GM21390 (cell line): ENCODE measurements at regions not wholly inside any gene's neighbourhood (a gene's known extent, or its start where the extent isn't known, plus 50 kb on each side); places are given as distances from the start of the nearest gene placed in this dataset.
"Not testable (repeated sequence)": the region's sequence is repeated elsewhere in the genome, so short reads cannot be mapped to it uniquely, and the experiment has no call there.

Experiments used
- ATAC-seq: cut with Tn5 transposase; IDR thresholded peaks from one replicate; pipeline ENCODE4 v1.9.1; 2021; ENCODE audit not compliant: unreplicated experiment

GRCh38 chr1:70667494-70668170 lies 256.6 kb downstream of the CTH start:
- no peak for ATAC-seq

GRCh38 chr1:70671006-70671405 lies 259.9 kb downstream of the CTH start:
- no peak for ATAC-seq

- no peak for ATAC-seq
Observed at GRCh38 chr1:70672442-70672888, 261.4 kb downstream of the CTH start.

DNA sequence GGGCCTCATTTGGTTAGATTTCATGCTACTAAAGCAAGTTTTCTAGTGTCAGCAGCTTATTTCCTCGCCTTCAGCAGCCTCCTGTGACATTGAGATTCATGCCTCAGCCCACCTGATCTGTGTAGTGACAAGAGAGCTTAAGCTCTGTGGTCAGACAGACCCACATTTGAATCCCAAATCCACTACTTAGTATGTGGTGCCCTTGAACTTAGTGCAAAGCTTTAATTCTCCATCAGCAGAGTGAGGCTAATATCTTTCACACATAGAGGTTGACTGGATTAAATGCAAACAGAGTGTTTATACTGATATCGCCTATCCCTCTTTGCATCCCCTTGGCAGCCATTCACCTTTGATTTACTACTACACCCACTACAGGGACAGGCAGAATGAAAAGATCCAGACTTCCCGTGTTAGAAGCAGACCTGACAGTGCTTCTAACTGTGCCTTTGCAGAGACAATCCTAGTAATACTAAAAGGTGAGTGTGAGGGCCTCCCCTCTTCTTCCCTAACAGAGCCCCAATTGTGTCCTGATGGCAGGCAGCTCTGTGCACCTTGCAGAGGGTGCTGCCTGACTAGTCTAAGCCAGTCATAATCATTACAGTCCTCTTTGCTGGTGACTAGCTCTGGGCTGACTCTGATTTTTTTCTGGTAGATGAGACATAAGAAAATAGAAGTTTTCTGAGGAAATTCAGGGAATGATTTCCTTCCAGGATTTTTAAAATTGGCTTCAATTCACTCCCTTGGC lies 264.0 kb downstream of the CTH start:
- ATAC-seq, result no peak

GRCh38 chr1:70675737-70676156 lies 264.7 kb downstream of the CTH start:
- peak; percentile 70 for ATAC-seq

DNA sequence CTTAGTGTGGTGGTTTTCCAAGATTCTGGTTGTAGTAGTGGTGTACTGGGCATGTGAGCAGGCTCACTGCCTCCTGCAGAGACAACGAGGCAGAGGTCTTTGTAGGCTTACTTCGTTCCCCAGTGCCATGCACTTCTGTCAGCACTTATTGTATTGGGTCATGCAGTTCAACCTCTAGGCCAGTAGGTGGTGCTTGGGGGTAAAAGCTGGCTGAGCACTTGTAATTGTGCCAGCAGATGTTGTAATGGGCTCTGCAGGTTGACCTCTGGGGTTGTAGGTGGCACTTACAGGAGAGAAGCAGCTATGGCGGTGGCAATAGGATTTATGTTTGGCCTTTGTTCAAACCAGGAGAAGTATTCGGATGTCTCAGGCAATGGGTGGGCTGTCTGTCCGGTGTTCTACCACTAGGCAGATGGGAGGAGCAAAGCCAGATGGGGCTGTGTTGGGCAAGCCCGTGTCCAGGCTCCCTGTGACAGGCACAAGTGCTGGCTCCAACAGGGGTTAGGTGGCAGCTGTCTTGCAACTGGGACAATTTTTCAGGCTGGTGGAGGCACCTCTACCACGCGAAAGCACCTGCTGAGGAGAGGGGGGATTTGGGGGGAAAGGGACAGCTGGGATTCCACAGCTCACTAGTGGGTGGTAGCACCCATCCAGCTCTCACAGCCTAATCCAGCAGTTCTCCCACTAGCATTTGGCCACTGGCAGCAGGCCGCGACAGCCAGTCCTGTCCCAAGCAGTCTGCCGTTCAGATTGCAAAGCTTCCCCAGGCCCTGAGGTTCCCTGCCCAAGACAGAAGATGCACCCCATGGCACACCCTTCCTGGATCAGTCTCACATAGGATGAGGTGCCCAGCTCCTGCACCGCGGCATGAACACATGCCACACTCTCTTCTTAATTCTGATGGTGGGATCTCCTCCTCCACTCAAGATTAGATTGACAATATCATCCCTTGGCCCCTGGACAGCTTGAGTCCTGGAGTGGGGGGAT lies 274.5 kb downstream of the CTH start:
- ATAC-seq, result peak; percentile 98

DNA sequence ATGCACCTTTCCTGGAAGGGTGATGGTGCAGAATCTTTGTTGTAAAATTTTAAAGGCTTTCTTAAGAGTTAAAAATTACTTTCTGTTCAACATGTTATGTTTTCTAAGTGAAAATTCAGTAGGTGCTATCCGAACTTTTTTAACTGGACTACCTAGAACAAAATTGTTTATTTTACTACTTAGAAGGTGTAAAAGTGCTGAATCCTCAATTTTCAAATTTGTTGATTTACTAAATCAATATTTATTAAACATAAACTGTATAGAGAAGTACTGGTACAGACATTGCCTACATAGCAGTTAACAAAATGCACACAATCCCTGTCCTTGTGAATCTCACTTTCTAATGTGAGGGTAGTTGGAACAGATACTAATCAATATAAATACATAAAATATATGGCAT lies 277.5 kb downstream of the CTH start:
- ATAC-seq, result no peak

- ATAC-seq, result no peak
Observed at GRCh38 chr1:70706381-70707037, 295.4 kb downstream of the CTH start.

DNA sequence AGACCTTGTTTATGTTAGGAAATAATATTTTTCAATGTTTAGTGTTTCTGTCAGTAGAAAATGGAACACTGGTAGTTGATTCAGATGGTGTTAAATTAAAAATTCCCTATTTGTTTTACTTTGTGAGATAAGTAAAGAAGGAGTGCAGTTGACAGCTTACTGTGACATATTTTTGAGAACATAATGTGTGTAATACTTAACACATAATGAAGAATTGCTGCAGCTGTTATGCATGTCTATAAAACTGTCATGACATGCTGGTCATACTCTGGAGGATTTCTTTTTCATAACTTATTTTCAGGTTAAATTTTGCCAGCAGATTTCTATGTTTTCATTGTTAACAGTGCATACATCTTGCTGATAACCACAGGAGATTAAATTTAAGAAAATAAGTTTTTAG lies 296.1 kb downstream of the CTH start:
- ATAC-seq, result no peak

DNA sequence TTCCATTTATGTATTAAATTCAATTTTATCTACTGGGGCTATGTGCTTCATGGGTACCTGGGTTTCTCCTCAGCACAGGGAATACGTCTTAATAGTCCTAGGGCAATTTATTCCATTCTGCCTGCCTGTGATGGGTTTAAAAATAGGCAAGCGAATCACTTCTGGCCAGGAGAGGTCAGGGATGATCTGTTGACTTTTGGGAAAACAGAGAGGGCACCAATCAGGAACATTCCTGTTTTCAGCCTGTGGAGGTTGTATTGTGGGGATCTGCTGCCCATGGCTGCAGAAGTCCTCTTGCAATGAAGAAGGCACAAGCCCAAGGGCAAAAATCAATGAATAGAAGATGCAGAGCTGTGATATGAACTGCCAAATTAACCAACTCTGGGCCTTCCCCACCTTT lies 303.1 kb downstream of the CTH start:
- ATAC-seq, result no peak

DNA sequence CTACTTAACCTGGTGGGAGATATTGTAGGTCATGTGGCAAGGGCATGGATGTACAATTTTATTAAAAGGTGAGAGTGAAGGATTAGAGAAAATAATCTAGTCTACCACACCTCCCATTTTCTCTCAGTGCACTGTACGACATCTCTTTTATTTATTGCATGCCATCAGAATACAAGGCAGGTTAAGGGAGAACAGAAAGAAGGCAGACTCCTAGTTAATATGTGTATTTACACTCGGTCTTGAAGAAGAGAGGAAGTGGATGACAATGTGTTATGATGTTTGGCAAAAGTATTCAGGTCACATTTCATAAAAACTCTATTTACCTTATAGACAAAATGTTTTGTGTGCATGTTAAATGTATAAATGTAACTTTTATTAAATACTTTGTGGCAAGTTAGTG lies 306.1 kb downstream of the CTH start:
- ATAC-seq, result no peak

- no peak for ATAC-seq
Observed at GRCh38 chr1:70717656-70718055, 306.6 kb downstream of the CTH start.

- ATAC-seq, result no peak
Observed at GRCh38 chr1:70718086-70718630, 307.1 kb downstream of the CTH start.

- no peak for ATAC-seq
Observed at GRCh38 chr1:70719154-70719553, 308.1 kb downstream of the CTH start.

DNA sequence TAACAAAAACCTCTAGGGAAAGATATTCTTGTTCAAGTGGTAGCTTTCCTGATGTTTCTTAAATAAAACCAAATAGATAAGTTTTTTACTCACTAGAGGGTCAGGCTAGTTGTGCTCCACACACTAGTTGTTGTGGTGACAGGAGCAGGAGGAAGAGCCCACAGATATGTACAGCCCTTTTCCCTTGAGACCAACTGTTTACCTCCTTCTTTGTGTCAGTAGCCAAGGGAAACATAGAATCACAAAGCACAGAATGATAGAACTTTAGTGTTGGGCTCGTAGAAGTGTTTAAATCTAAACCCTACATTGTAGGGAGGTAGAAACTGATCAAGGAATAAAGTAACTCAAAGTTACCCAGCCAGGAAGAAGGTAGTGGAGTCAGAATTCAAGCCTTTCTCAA lies 309.0 kb downstream of the CTH start:
- no peak for ATAC-seq

DNA sequence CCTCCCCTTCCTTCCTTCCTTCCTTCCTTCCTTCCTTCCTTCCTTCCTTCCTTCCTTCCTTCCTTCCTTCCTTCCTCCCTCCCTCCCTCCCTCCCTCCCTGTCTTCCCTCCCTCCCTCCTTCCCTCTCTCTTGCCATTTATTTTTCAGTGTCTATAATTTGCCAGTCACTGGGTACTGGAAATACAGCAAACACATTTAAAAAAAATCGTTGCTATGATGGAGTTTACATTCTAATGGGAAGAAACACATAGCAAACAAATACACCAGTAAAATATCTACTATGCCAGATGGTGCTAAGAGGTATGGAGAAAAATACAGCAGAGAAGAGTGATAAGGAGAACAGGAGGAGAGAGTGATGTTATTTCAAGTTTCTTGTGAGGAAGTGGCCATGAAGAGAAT lies 309.5 kb downstream of the CTH start:
- ATAC-seq, result no peak

GRCh38 chr1:70727886-70728489 lies 316.9 kb downstream of the CTH start:
- ATAC-seq, result no peak

DNA sequence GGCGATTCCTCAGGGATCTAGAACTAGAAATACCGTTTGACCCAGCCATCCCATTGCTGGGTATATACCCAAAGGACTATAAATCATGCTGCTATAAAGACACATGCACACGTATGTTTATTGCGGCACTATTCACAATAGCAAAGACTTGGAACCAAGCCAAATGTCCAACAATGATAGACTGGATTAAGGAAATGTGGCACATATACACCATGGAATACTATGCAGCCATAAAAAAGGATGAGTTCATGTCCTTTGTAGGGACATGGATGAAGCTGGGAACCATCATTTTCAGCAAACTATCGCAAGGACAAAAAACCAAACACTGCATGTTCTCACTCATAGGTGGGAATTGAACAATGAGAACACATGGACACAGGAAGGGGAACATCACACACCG lies 311.1 kb downstream of the PTGER3 start:
- not testable (repeated sequence) for ATAC-seq

GRCh38 chr1:70737125-70737524 lies 310.5 kb downstream of the PTGER3 start:
- no peak for ATAC-seq

DNA sequence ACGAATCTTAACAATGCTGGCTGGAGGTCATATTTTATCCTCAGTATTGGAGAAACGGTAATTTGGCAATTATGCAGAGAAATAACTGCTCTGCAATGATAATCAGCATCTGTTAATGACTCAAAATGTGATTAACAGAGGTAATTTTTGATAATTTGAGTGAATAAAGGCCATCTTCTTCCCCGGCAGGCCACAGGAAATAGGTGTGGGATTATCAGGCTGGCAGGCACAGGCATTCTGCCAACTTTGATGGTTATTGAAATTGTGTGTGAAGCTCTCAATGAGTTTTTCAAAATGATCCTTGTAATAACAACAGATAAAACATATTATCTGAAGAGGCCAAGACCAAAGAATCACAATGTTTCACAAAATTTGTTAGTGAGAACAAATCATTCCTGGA lies 309.0 kb downstream of the PTGER3 start:
- no peak for ATAC-seq
